ENCODE measurements at regions not wholly inside any gene's neighbourhood (a gene's known extent, or its start where the extent isn't known, plus 50 kb on each side); places are given as distances from the start of the nearest gene placed in this dataset.

- Histone ChIP-seq H3K79me2 (ENCODE audit: control insufficient read depth, insufficient read depth, low read length) (no peaks in the 10 kb centered on the region), H3K9me3 (ENCODE audit: control extremely low read depth in 1 of 3, control insufficient read depth in 2 of 3, insufficient read depth in 1 of 3, low read length in 2 of 3) (no peaks in the 10 kb centered on the region), H4K20me1 (ENCODE audit: control insufficient read depth, insufficient read depth, low read length, poor library complexity, severe bottlenecking) (no peaks in the 10 kb centered on the region), H2AFZ (ENCODE audit: insufficient read depth, low read depth, low read length, poor library complexity, severe bottlenecking) (no peak overlapping the region), H3K36me3 (replicated peaks in 1 of 2; ENCODE audit: control extremely low read depth in 1 of 2, control insufficient read depth in 1 of 2, extremely low read depth in 1 of 2, insufficient read depth in 2 of 2, low read length in 1 of 2) (no peaks in the 10 kb centered on the region), H3K27ac (ENCODE audit: low read length in 2 of 2) (no peak overlapping the region), H3K4me3 (ENCODE audit: control extremely low read depth in 1 of 5, extremely low read depth in 1 of 5, insufficient read depth in 1 of 5, low read depth in 2 of 5, low read length in 4 of 5) (no peak overlapping the region), H3K4me1 (ENCODE audit: control insufficient read depth in 2 of 2, insufficient read depth in 2 of 2, low read length in 2 of 2) (no peaks in the 10 kb centered on the region), H3K9ac (ENCODE audit: low read length) (no peak overlapping the region), H3K27me3 (replicated peaks in 1 of 4; ENCODE audit: control extremely low read depth in 1 of 4, control insufficient read depth in 3 of 4, insufficient read depth in 4 of 4, low read length in 3 of 4) (no peaks in the 10 kb centered on the region), H3K4me2 (replicated peaks; ENCODE audit: low read depth, low read length, poor library complexity, severe bottlenecking) (no peak overlapping the region)
- TF ChIP-seq CTCF (IDR thresholded peaks at IDR 0.05) = no peak
- TF ChIP-seq EZH2 (IDR thresholded peaks at IDR 0.05; ENCODE audit: borderline replicate concordance, insufficient read depth, low read depth, low read length, poor library complexity, severe bottlenecking) = no peak
- Mint-ChIP-seq H3K27ac (no peak overlapping the region), H3K4me1 (no peaks in the 10 kb centered on the region), H3K27me3 (peaks cover 12% of the 10 kb centered on the region), H3K4me3 (no peak overlapping the region), H3K9me3 (ENCODE audit: insufficient read depth) (no peaks in the 10 kb centered on the region)
- intact Hi-C loops (cut with micrococcal nuclease) = no loop called here
- DNase-seq (no peak), ATAC-seq (ENCODE audit: low read depth) (no peak)
- ChIA-PET POLR2A (no interaction called here), CTCF (no interaction called here)
- WGBS (ENCODE audit: insufficient coverage) = 94% methylated on average over 11 of the region's 11 CpGs
These were observed 200.0 kb upstream of the CDH5 start for GRCh38 chr16:66166490-66166889.

GRCh38 chr16:66165879-66166278 lies 200.6 kb upstream of the CDH5 start:
- WGBS (ENCODE audit: insufficient coverage) = 80% methylated on average over 2 of the region's 2 CpGs
- Mint-ChIP-seq H3K4me3 (no peak overlapping the region), H3K4me1 (no peaks in the 10 kb centered on the region), H3K27ac (no peak overlapping the region), H3K9me3 (ENCODE audit: insufficient read depth) (no peaks in the 10 kb centered on the region), H3K27me3 (peaks cover 15% of the 10 kb centered on the region)
- H4K20me1 ChIP-seq (ENCODE audit: control insufficient read depth, insufficient read depth, low read length, poor library complexity, severe bottlenecking) = no peaks in the 10 kb centered on the region
- CTCF ChIA-PET = no interaction called here
- no peak overlapping the region for H3K9ac ChIP-seq (ENCODE audit: low read length)
- no peaks in the 10 kb centered on the region for H3K36me3 ChIP-seq (replicated peaks in 1 of 2; ENCODE audit: control extremely low read depth in 1 of 2, control insufficient read depth in 1 of 2, extremely low read depth in 1 of 2, insufficient read depth in 2 of 2, low read length in 1 of 2)
- no peaks in the 10 kb centered on the region for H3K4me1 ChIP-seq (ENCODE audit: control insufficient read depth in 2 of 2, insufficient read depth in 2 of 2, low read length in 2 of 2)
- no peak overlapping the region for H3K27ac ChIP-seq (ENCODE audit: low read length in 2 of 2)
- intact Hi-C loops (cut with micrococcal nuclease) = no loop called here
- POLR2A ChIA-PET = no interaction called here
- no peak overlapping the region for H3K4me3 ChIP-seq (ENCODE audit: control extremely low read depth in 1 of 5, extremely low read depth in 1 of 5, insufficient read depth in 1 of 5, low read depth in 2 of 5, low read length in 4 of 5)
- no peak overlapping the region for H3K4me2 ChIP-seq (replicated peaks; ENCODE audit: low read depth, low read length, poor library complexity, severe bottlenecking)
- no peaks in the 10 kb centered on the region for H3K9me3 ChIP-seq (ENCODE audit: control extremely low read depth in 1 of 3, control insufficient read depth in 2 of 3, insufficient read depth in 1 of 3, low read length in 2 of 3)
- TF ChIP-seq EZH2 (IDR thresholded peaks at IDR 0.05; ENCODE audit: borderline replicate concordance, insufficient read depth, low read depth, low read length, poor library complexity, severe bottlenecking) = no peak
- TF ChIP-seq CTCF (IDR thresholded peaks at IDR 0.05) = no peak
- no peaks in the 10 kb centered on the region for H3K27me3 ChIP-seq (replicated peaks in 1 of 4; ENCODE audit: control extremely low read depth in 1 of 4, control insufficient read depth in 3 of 4, insufficient read depth in 4 of 4, low read length in 3 of 4)
- no peak overlapping the region for H2AFZ ChIP-seq (ENCODE audit: insufficient read depth, low read depth, low read length, poor library complexity, severe bottlenecking)
- H3K79me2 ChIP-seq (ENCODE audit: control insufficient read depth, insufficient read depth, low read length) = no peaks in the 10 kb centered on the region
- ATAC-seq (ENCODE audit: low read depth) (no peak), DNase-seq (no peak)
